ENCODE measurements at regions not wholly inside any gene's neighbourhood (a gene's known extent, or its start where the extent isn't known, plus 50 kb on each side); places are given as distances from the start of the nearest gene placed in this dataset.

DNA sequence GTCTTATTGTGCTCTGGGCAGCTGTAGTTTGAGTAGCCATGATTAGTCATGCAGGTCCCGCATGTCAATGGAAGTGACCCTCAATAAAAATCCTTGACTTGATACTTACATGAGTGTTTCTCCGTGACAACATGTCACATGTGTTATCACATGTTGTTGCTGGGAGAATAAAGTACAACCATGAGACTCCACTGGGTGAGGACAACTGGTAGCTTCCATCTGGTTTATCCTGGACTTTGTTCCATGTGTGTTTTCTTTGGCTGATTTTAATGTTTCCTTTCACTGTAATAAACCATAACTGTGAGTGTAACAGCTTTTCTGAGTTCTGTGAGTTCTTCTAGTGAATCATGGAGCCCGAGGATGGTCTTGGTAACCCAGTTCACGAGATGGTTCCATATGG is 63.1 kb upstream of the NDN start:
- H3K27me3 ChIP-seq (ENCODE audit: control insufficient read depth, insufficient read depth, low read length), result no peaks in the 10 kb centered on the region
- peak in 2 of 5 donors; percentile 1 to 7 for DNase-seq
- no peaks in the 10 kb centered on the region for H3K4me1 ChIP-seq (ENCODE audit: control insufficient read depth in 2 of 3, insufficient read depth in 2 of 3, low read depth in 1 of 3, low read length in 3 of 3)
- H3K27ac ChIP-seq (ENCODE audit: low read depth in 2 of 2, low read length in 2 of 2), result no peak overlapping the region
- intact Hi-C loops (cut with DNase I), result no loop called here
- no peak overlapping the region for H3K9ac ChIP-seq (ENCODE audit: low read length in 3 of 3)
- TF ChIP-seq, protein P1, sequence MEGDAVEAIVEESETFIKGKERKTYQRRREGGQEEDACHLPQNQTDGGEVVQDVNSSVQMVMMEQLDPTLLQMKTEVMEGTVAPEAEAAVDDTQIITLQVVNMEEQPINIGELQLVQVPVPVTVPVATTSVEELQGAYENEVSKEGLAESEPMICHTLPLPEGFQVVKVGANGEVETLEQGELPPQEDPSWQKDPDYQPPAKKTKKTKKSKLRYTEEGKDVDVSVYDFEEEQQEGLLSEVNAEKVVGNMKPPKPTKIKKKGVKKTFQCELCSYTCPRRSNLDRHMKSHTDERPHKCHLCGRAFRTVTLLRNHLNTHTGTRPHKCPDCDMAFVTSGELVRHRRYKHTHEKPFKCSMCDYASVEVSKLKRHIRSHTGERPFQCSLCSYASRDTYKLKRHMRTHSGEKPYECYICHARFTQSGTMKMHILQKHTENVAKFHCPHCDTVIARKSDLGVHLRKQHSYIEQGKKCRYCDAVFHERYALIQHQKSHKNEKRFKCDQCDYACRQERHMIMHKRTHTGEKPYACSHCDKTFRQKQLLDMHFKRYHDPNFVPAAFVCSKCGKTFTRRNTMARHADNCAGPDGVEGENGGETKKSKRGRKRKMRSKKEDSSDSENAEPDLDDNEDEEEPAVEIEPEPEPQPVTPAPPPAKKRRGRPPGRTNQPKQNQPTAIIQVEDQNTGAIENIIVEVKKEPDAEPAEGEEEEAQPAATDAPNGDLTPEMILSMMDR (IDR thresholded peaks at IDR 0.05; ENCODE audit: borderline replicate concordance, extremely low read depth, insufficient read depth), result no peak
- no peak for FAIRE-seq
- H3K36me3 ChIP-seq (ENCODE audit: control insufficient read depth in 2 of 3, insufficient read depth in 3 of 3, low read length in 3 of 3), result no peaks in the 10 kb centered on the region
- H3K4me3 ChIP-seq (ENCODE audit: low read length in 3 of 3), result no peak overlapping the region
- H3K9me3 ChIP-seq (ENCODE audit: control insufficient read depth in 2 of 3, insufficient read depth in 1 of 3, low read length in 3 of 3), result no peaks in the 10 kb centered on the region

DNA sequence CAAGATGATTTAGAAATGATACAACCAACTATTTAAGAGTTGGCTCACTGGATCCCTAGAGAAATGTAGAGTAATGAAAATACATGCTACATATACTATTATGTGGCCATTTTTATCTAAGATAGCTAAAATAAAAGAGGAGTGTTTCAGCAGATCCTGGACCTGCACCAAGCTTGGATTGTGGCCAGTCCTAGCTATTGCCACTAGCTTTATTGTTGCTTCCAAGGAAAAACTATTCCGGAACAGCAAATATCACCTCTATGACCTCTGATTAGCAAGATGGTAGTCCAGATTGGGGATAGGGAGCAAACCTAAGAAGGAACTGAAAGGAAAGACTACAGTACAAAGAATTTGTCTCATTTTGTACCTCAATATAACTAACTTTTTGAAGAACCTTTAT is 63.7 kb upstream of the NDN start:
- DNase-seq (no peak), FAIRE-seq (no peak)
- TF ChIP-seq, protein P1 (IDR thresholded peaks at IDR 0.05; ENCODE audit: borderline replicate concordance, extremely low read depth, insufficient read depth), result no peak
- H3K4me1 ChIP-seq (ENCODE audit: control insufficient read depth in 2 of 3, insufficient read depth in 2 of 3, low read depth in 1 of 3, low read length in 3 of 3), result no peaks in the 10 kb centered on the region
- no peak overlapping the region for H3K4me3 ChIP-seq (ENCODE audit: low read length in 3 of 3)
- no peaks in the 10 kb centered on the region for H3K27me3 ChIP-seq (ENCODE audit: control insufficient read depth, insufficient read depth, low read length)
- no peak overlapping the region for H3K9ac ChIP-seq (ENCODE audit: low read length in 3 of 3)
- no peak overlapping the region for H3K27ac ChIP-seq (ENCODE audit: low read depth in 2 of 2, low read length in 2 of 2)
- H3K9me3 ChIP-seq (ENCODE audit: control insufficient read depth in 2 of 3, insufficient read depth in 1 of 3, low read length in 3 of 3), result no peaks in the 10 kb centered on the region
- no peaks in the 10 kb centered on the region for H3K36me3 ChIP-seq (ENCODE audit: control insufficient read depth in 2 of 3, insufficient read depth in 3 of 3, low read length in 3 of 3)
- intact Hi-C loops (cut with DNase I), result no loop called here

DNA sequence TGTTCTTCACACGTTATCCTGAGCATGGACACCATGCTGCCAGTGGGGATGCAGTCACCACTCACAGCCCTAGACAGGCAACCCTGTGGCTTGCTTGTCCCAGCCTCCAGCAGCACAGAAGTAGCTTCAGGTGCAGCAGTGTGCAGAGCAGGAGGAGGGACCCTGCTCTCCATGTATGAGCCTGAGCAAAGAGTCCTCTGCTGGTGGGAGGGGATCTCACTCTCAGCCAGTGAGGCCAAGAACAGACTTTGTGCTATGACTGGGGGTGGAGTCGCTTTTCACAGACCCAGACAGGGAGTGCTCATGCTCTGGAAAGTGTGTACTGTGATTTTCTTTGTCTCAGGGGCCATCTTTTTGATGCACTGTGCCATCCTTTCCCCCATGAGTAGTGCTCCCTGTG is 66.1 kb upstream of the NDN start:
- no peaks in the 10 kb centered on the region for H3K27me3 ChIP-seq (ENCODE audit: control insufficient read depth, insufficient read depth, low read length)
- no peak overlapping the region for H3K27ac ChIP-seq (ENCODE audit: low read depth in 2 of 2, low read length in 2 of 2)
- no peaks in the 10 kb centered on the region for H3K36me3 ChIP-seq (ENCODE audit: control insufficient read depth in 2 of 3, insufficient read depth in 3 of 3, low read length in 3 of 3)
- intact Hi-C loops (cut with DNase I), result no loop called here
- no peak overlapping the region for H3K4me3 ChIP-seq (ENCODE audit: low read length in 3 of 3)
- H3K9me3 ChIP-seq (ENCODE audit: control insufficient read depth in 2 of 3, insufficient read depth in 1 of 3, low read length in 3 of 3), result no peaks in the 10 kb centered on the region
- TF ChIP-seq, protein P1 (IDR thresholded peaks at IDR 0.05; ENCODE audit: borderline replicate concordance, extremely low read depth, insufficient read depth), result no peak
- H3K4me1 ChIP-seq (ENCODE audit: control insufficient read depth in 2 of 3, insufficient read depth in 2 of 3, low read depth in 1 of 3, low read length in 3 of 3), result no peaks in the 10 kb centered on the region
- no peak for FAIRE-seq
- H3K9ac ChIP-seq (ENCODE audit: low read length in 3 of 3), result no peak overlapping the region
- no peak for DNase-seq

DNA sequence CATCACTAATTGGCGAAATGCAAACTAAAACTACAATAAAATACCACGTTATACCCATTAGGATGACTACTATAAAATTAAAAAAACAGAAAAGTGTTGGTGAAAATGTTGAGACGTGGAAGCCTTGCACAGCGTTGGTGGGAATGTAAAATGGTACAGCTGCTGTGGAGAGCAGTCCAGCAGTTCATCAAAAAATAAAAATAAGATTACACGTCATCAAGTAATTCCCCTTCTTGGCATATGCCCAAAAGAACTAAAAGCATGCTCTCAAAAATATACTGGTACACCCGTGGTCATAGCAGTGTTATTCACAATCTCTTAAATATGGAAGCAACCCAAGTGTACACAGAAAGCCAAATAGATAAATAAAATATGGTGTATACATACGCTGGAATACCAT is 71.8 kb upstream of the NDN start:
- no peak overlapping the region for H3K9ac ChIP-seq (ENCODE audit: low read length in 3 of 3)
- intact Hi-C loops (cut with DNase I), result no loop called here
- no peaks in the 10 kb centered on the region for H3K9me3 ChIP-seq (ENCODE audit: control insufficient read depth in 2 of 3, insufficient read depth in 1 of 3, low read length in 3 of 3)
- TF ChIP-seq, protein P1 (IDR thresholded peaks at IDR 0.05; ENCODE audit: borderline replicate concordance, extremely low read depth, insufficient read depth), result no peak
- no peaks in the 10 kb centered on the region for H3K27me3 ChIP-seq (ENCODE audit: control insufficient read depth, insufficient read depth, low read length)
- H3K4me3 ChIP-seq (ENCODE audit: low read length in 3 of 3), result no peak overlapping the region
- no peaks in the 10 kb centered on the region for H3K36me3 ChIP-seq (ENCODE audit: control insufficient read depth in 2 of 3, insufficient read depth in 3 of 3, low read length in 3 of 3)
- H3K4me1 ChIP-seq (ENCODE audit: control insufficient read depth in 2 of 3, insufficient read depth in 2 of 3, low read depth in 1 of 3, low read length in 3 of 3), result no peaks in the 10 kb centered on the region
- DNase-seq, result peak in 1 of 5 donors; percentile 1
- no peak for FAIRE-seq
- no peak overlapping the region for H3K27ac ChIP-seq (ENCODE audit: low read depth in 2 of 2, low read length in 2 of 2)

Data from kidney (tissue), 13 donors.